Karpas-422 (cell line): ENCODE measurements at regions not wholly inside any gene's neighbourhood (a gene's known extent, or its start where the extent isn't known, plus 50 kb on each side); places are given as distances from the start of the nearest gene placed in this dataset.

Experiments
- DNase-seq: peaks from one replicate; pipeline ENCODE4 v3.0.0-alpha.2; 2015
- H2AFZ ChIP-seq: fragments of 200-600 bp; sonication (generic); 2 replicates; pipeline ENCODE4 v1.6.1; 2014; ENCODE audit warnings: antibody characterized with exemption, low read length, mixed read lengths
- H3K27ac ChIP-seq: fragments of 200-600 bp; sonication (generic); 2 replicates; pipeline ENCODE4 v1.5.1; 2014; ENCODE audit warnings: mild to moderate bottlenecking, low read length, moderate library complexity
- H3K27me3 ChIP-seq: fragments of 200-600 bp; sonication (generic); 2 replicates; pipeline ENCODE4 v1.6.1; 2014; ENCODE audit warnings: low read length, mixed read lengths
- H3K36me3 ChIP-seq: fragments of 200-600 bp; sonication (generic); 2 replicates; pipeline ENCODE4 v1.6.1; 2014; ENCODE audit warnings: low read length, mixed read lengths; ENCODE audit not compliant: insufficient read depth
- H3K4me1 ChIP-seq: fragments of 200-600 bp; sonication (generic); 2 replicates; pipeline ENCODE4 v1.6.1; 2014; ENCODE audit warnings: mild to moderate bottlenecking, low read length, mixed read lengths
- H3K4me2 ChIP-seq: fragments of 200-600 bp; sonication (generic); 2 replicates; pipeline ENCODE4 v1.6.1; 2014; ENCODE audit warnings: low read length, low read depth, mild to moderate bottlenecking; ENCODE audit not compliant: poor library complexity, severe bottlenecking
- H3K4me3 ChIP-seq: fragments of 200-600 bp; sonication (generic); 2 replicates; pipeline ENCODE4 v1.5.1; 2014; ENCODE audit warnings: mild to moderate bottlenecking, antibody characterized with exemption, low read length, mixed read lengths
- H3K79me2 ChIP-seq: fragments of 200-600 bp; sonication (generic); 2 replicates; pipeline ENCODE4 v1.6.1; 2014; ENCODE audit warnings: mild to moderate bottlenecking, low read length, mixed read lengths
- H3K9ac ChIP-seq: fragments of 200-600 bp; sonication (generic); 2 replicates; pipeline ENCODE4 v1.6.0; 2014; ENCODE audit warnings: low read length
- H3K9me2 ChIP-seq: fragments of 200-600 bp; sonication (generic), shearing (Covaris generic); replicated peaks from 2 replicates; pipeline ENCODE4 v1.6.0; 2014; ENCODE audit warnings: mild to moderate bottlenecking, low read length, moderate library complexity; ENCODE audit not compliant: insufficient read depth
- H3K9me3 ChIP-seq: fragments of 300-700, 200-600 bp; sonication (generic); 2 replicates; pipeline ENCODE4 v1.6.1; 2014; ENCODE audit warnings: low read length, mixed read lengths
- H4K20me1 ChIP-seq: fragments of 200-600 bp; sonication (generic); 2 replicates; pipeline ENCODE4 v1.6.1; 2014; ENCODE audit warnings: mild to moderate bottlenecking, antibody characterized with exemption, low read length, low read depth; ENCODE audit not compliant: insufficient read depth

DNA sequence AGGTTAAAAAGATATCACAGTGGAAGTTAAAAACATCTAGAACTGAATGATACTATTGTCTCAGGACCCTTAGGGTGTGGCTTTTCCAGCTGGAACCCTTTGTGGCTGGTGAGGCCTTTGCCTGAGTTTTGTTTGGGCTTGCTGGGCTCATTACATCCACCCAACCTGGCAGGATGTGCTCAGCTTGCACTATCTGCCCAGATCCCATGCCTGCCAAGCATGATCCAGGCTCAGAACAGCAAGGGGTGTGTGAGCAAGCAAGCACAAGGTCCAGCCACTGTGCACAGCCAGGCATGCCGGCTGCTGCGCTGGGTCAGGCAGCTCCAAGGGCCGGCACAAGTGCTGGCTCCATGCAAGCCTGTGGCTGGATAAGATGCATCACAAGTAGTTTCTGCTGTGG lies 512.7 kb upstream of the CDIN1 start:
- H3K4me2 ChIP-seq = no peak overlapping the region
- DNase-seq = no peak
- no peaks in the 10 kb centered on the region for H3K9me3 ChIP-seq
- no peak overlapping the region for H2AFZ ChIP-seq
- H3K4me1 ChIP-seq = no peaks in the 10 kb centered on the region
- H3K27ac ChIP-seq = no peak overlapping the region
- no peaks in the 10 kb centered on the region for H4K20me1 ChIP-seq
- H3K27me3 ChIP-seq = no peaks in the 10 kb centered on the region
- no peak overlapping the region for H3K4me3 ChIP-seq
- H3K9ac ChIP-seq = no peak overlapping the region
- no peaks in the 10 kb centered on the region for H3K9me2 ChIP-seq
- H3K79me2 ChIP-seq = no peaks in the 10 kb centered on the region
- no peaks in the 10 kb centered on the region for H3K36me3 ChIP-seq

DNA sequence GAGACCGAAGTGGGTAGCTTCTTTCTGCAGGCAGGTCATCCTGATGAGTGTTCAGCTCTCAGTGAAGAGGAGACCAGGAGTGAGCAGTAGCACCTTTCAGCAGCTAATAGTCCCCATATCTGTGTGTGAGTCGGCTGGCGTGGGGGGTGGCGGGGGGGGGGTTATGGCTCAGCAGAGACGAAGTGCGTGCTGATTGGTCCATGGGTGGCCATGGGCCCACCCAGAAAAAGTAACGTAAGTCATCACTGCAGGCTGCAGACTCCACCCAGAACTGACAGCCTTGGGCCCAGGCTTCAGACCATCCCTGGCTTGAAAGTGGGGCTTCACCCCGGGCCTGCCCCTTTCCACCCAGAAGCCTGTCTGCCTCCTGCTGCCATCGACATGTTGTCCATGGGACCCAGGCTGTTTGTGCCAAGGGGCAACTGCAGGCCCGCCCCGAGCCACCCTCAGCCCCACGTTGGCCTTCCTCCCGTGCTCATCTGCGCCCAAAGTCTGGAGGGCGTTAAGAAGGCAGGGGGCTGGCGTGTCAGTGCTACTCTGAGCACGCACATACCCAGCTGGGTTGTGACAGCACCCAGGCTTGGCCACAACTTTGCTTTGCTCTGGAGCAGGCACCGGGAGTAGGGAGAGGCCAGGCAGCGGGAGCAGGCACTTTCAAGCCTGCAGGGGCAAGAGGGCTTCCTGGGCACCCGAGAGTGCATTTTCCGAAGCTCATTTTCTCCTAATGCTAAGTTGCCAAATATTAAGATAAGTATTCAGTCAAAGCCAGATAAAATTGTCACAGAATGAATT lies 511.7 kb upstream of the CDIN1 start:
- H4K20me1 ChIP-seq = no peaks in the 10 kb centered on the region
- no peak overlapping the region for H3K27ac ChIP-seq
- H3K79me2 ChIP-seq = no peaks in the 10 kb centered on the region
- H3K9me3 ChIP-seq = no peaks in the 10 kb centered on the region
- no peaks in the 10 kb centered on the region for H3K4me1 ChIP-seq
- H3K9ac ChIP-seq = no peak overlapping the region
- H3K4me3 ChIP-seq = no peak overlapping the region
- H3K9me2 ChIP-seq = no peaks in the 10 kb centered on the region
- H3K27me3 ChIP-seq = no peaks in the 10 kb centered on the region
- no peak overlapping the region for H2AFZ ChIP-seq
- H3K36me3 ChIP-seq = no peaks in the 10 kb centered on the region
- no peak for DNase-seq
- H3K4me2 ChIP-seq = no peak overlapping the region

DNA sequence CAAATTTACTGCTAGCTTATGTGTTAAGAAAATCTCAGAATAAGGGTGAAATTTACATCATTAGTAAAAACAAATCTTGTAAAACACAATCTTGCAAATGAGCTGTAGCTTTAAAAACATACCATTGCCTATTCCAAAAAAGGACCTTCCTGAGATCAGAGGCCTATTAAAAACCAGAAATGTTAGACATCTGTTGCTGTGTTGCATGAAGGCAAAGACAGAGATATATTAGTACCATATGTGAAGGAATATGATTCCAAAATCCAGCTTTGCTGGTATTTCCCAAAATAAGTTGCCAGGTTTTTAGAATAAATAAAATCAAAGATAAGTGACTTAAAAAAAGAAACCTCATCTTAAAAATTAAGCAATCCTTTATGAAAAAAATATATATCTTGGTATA lies 504.1 kb upstream of the CDIN1 start:
- no peak for DNase-seq
- H3K9me2 ChIP-seq = no peaks in the 10 kb centered on the region
- no peak overlapping the region for H2AFZ ChIP-seq
- H4K20me1 ChIP-seq = no peaks in the 10 kb centered on the region
- H3K9me3 ChIP-seq = no peaks in the 10 kb centered on the region
- H3K27ac ChIP-seq = no peak overlapping the region
- H3K9ac ChIP-seq = no peak overlapping the region
- H3K79me2 ChIP-seq = no peaks in the 10 kb centered on the region
- no peaks in the 10 kb centered on the region for H3K36me3 ChIP-seq
- H3K4me1 ChIP-seq = no peaks in the 10 kb centered on the region
- H3K4me3 ChIP-seq = no peak overlapping the region
- H3K4me2 ChIP-seq = no peak overlapping the region
- no peaks in the 10 kb centered on the region for H3K27me3 ChIP-seq

DNA sequence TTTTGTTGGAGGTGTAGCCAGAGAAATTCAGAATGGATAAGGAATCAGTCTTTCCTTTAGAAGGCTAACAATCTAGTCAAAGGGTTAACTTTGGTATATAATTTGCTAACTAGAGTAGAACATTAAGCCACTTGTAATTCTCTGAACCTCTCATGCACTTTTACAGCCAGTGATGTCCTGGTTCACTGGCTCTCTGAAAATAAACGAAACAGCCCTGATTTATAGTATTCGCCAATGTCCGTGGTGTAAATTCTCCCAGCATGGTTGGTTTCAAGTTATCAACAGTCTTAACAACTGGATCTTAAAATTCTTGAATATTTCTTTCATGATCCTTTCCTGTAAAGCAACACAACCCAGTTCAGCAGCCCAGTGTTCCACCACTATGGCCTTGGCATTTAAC lies 500.4 kb upstream of the CDIN1 start:
- no peak overlapping the region for H3K4me2 ChIP-seq
- peaks cover 7% of the 10 kb centered on the region; the same call in 1 of the 2 replicates for H3K9me3 ChIP-seq
- H2AFZ ChIP-seq = no peak overlapping the region
- DNase-seq = no peak
- no peaks in the 10 kb centered on the region for H3K27me3 ChIP-seq
- H3K9me2 ChIP-seq = no peaks in the 10 kb centered on the region
- no peaks in the 10 kb centered on the region for H3K4me1 ChIP-seq
- no peaks in the 10 kb centered on the region for H3K36me3 ChIP-seq
- no peaks in the 10 kb centered on the region for H3K79me2 ChIP-seq
- no peak overlapping the region for H3K4me3 ChIP-seq
- no peak overlapping the region for H3K9ac ChIP-seq
- H4K20me1 ChIP-seq = no peaks in the 10 kb centered on the region
- no peak overlapping the region for H3K27ac ChIP-seq

DNA sequence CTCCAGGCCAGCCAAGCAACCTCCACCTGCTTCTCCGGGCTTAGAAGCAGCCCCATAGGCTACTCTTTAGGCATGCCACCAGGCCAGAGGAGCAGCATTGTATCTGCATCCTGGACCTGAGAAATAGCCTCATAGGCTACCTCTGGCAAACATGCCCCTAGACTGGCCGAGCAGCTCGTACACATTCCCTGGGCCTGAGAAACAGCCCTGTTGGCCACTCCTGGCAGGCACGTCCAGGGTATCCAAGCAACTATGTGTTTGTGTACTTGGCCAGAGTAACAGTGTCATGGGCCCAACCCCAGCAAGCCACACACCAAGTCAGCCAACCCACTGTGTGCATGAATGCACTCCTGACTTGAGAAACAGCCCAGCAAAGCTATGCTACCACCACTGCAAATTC lies 498.7 kb upstream of the CDIN1 start:
- no peaks in the 10 kb centered on the region for H4K20me1 ChIP-seq
- H3K9me2 ChIP-seq = no peaks in the 10 kb centered on the region
- no peak for DNase-seq
- H3K4me1 ChIP-seq = no peaks in the 10 kb centered on the region
- H3K27me3 ChIP-seq = no peaks in the 10 kb centered on the region
- no peak overlapping the region for H3K4me2 ChIP-seq
- H3K9ac ChIP-seq = no peak overlapping the region
- no peak overlapping the region for H3K27ac ChIP-seq
- H3K79me2 ChIP-seq = no peaks in the 10 kb centered on the region
- H3K9me3 ChIP-seq = peaks cover 7% of the 10 kb centered on the region; the same call in 1 of the 2 replicates
- no peak overlapping the region for H3K4me3 ChIP-seq
- no peaks in the 10 kb centered on the region for H3K36me3 ChIP-seq
- no peak overlapping the region for H2AFZ ChIP-seq

DNA sequence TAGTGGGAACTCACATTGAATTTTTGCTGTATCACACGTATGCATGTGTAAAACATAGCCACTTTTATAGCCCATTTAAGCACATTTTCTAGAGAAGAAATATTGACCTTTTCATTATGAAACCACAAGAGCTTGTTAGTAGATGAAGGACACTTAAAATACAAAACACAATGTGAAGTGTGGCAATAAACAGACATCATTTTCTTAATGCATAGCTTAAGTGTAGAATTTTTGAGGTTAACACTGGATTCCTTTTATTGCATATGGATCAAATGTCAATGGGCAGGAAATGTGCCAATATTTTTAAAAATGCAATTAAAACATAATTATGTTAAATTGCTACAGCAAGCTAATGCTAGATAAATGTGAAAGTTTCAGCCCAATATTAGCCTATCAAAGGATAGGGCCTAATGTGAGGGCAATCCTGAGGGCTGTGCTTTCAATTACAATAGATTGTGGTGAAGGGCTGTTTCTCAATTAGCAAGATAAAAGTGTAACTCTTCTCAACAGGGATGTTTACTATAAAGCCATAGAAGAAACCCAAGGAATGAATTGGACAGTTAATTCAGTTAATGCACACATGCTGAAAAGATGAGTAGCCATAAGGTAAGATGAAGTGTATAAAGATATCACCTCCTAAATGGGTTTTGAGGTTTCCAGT lies 489.0 kb upstream of the CDIN1 start:
- Histone ChIP-seq H3K4me1 (no peaks in the 10 kb centered on the region), H4K20me1 (no peaks in the 10 kb centered on the region), H3K4me3 (no peak overlapping the region), H3K79me2 (no peaks in the 10 kb centered on the region), H3K4me2 (no peak overlapping the region), H3K36me3 (no peaks in the 10 kb centered on the region), H3K9me3 (no peaks in the 10 kb centered on the region), H3K9me2 (no peaks in the 10 kb centered on the region; the same call in 1 of the 2 replicates), H3K9ac (no peak overlapping the region), H3K27ac (no peak overlapping the region), H2AFZ (no peak overlapping the region), H3K27me3 (no peaks in the 10 kb centered on the region)
- no peak for DNase-seq

DNA sequence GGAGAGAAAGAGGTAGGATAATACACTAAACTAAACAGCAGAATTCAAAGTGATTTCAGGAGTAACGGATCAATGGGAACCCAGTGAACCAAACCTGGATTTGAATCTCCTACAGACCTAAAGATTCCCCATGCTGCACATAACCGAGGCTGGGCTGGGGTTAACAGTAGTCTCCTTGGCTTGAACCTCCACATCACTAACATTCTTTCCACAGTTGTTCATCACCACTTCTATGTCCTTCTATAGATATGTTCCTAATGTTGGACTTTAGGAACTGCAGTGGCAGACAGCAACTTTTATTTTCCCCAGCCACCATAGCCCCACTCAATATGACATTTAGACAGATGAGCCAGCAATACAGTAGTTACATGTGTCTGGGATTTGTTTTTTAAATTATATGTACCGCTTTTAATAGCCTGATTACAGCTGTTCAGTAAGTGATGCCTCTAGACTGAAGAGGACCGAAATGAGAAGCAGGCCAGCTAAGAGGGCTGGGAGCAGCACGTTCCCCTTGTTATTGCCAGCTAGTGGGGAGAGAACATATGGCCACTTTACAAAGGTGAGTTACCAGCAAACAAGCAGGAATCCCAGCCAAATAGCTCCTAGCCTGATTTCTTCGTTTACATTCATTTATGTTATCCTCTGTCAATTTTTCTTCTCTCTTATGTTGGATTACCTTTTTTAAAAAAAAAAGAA lies 472.6 kb upstream of the CDIN1 start:
- DNase-seq = no peak
- no peaks in the 10 kb centered on the region for H3K9me3 ChIP-seq
- no peak overlapping the region for H3K9ac ChIP-seq
- H2AFZ ChIP-seq = no peak overlapping the region
- H3K79me2 ChIP-seq = no peaks in the 10 kb centered on the region
- H4K20me1 ChIP-seq = no peaks in the 10 kb centered on the region
- H3K27me3 ChIP-seq = 0 out of 2 replicates have a peak, but pooled peaks cover 2% of the 10 kb centered on the region
- no peak overlapping the region for H3K4me3 ChIP-seq
- H3K27ac ChIP-seq = no peak overlapping the region
- no peak overlapping the region for H3K4me2 ChIP-seq
- no peaks in the 10 kb centered on the region for H3K4me1 ChIP-seq
- no peaks in the 10 kb centered on the region for H3K36me3 ChIP-seq
- H3K9me2 ChIP-seq = no peaks in the 10 kb centered on the region

DNA sequence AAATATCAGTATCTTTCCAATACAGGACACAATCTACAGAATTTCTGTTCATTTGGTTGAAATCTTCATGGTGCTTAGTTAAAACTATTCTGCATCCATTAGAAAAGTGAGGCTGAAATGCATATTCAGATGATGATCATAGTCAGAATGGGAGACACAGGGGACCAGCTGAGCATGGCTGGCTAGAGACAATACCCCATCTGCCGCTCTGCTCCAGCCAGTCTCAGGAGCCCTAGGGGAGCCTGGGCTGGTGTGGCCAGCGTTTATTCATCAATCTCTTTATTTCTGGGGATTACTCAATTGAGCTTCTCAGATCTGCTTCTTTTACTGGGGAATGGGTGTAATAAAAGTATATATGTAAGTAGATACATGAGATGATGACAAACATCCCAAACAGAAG lies 470.9 kb upstream of the CDIN1 start:
- H3K27ac ChIP-seq = no peak overlapping the region
- no peak overlapping the region for H3K4me3 ChIP-seq
- no peaks in the 10 kb centered on the region for H3K9me3 ChIP-seq
- no peak for DNase-seq
- H2AFZ ChIP-seq = no peak overlapping the region
- H3K36me3 ChIP-seq = no peaks in the 10 kb centered on the region
- H3K27me3 ChIP-seq = 0 out of 2 replicates have a peak, but pooled peaks cover 2% of the 10 kb centered on the region
- H3K4me2 ChIP-seq = no peak overlapping the region
- H3K9ac ChIP-seq = no peak overlapping the region
- no peaks in the 10 kb centered on the region for H3K79me2 ChIP-seq
- no peaks in the 10 kb centered on the region for H3K4me1 ChIP-seq
- H3K9me2 ChIP-seq = no peaks in the 10 kb centered on the region
- H4K20me1 ChIP-seq = no peaks in the 10 kb centered on the region
